IMR-90 (cell line): ENCODE measurements at regions not wholly inside any gene's neighbourhood (a gene's known extent, or its start where the extent isn't known, plus 50 kb on each side); places are given as distances from the start of the nearest gene placed in this dataset. TPM values are rescaled to one million over a fixed set of nuclear protein-coding genes. Genes with fewer than 3 reads are reported as not detected.

Source experiments
- ATAC-seq: fragments of 200-7000 bp; cut with Tn5 transposase; 2 replicates; pipeline ENCODE4 v1.9.1; 2020; ENCODE audit warnings: low read depth, mild to moderate bottlenecking, moderate library complexity
- BruUV-seq: library from RNA; stranded (reverse); fragments of 400-500 nt; replicated peaks from 2 replicates; lab custom pipeline; 2021; lab: Mats Ljungman, UMichigan
- CTCF ChIA-PET: fragments of 300-600 bp; formaldehyde crosslinking; extraction: SDS; loops from one replicate; lab custom pipeline; 2021; ENCODE audit warnings: antibody characterized with exemption; lab: Yijun Ruan, JAX
- POLR2A ChIA-PET: fragments of 300-600 bp; sonication (Branson Sonifier 250); formaldehyde crosslinking; loops from one replicate; lab custom pipeline; 2022; ENCODE audit warnings: antibody characterized with exemption; ENCODE audit not compliant: unreplicated experiment; lab: Charles Lee
- DNase-seq: peaks from one replicate; pipeline ENCODE4 v3.0.0; 2013
- H2AFZ ChIP-seq: replicated peaks from 2 replicates; pipeline ENCODE3; 2013; ENCODE audit warnings: low read length, mild to moderate bottlenecking; ENCODE audit not compliant: poor library complexity
- H2AK5ac ChIP-seq: 2 replicates; pipeline ENCODE4 v1.6.1; 2013; ENCODE audit warnings: low read depth, low read length, inconsistent platforms
- H2AK9ac ChIP-seq: replicated peaks from 2 replicates; pipeline ENCODE3; 2013; ENCODE audit warnings: mild to moderate bottlenecking, low read depth, low read length, moderate library complexity; ENCODE audit not compliant: poor library complexity
- H2BK120ac ChIP-seq: 2 replicates; pipeline ENCODE4 v1.6.1; 2013; ENCODE audit warnings: low read depth, low read length, inconsistent platforms
- H2BK15ac ChIP-seq: 3 replicates; pipeline ENCODE4 v1.6.1; 2013; ENCODE audit warnings: low read depth, low read length, inconsistent platforms
- H2BK20ac ChIP-seq: 2 replicates; pipeline ENCODE4 v1.6.1; 2013; ENCODE audit warnings: low read depth, mild to moderate bottlenecking, inconsistent platforms, low read length, moderate library complexity
- H2BK5ac ChIP-seq: 2 replicates; pipeline ENCODE4 v1.6.1; 2013; ENCODE audit warnings: mild to moderate bottlenecking, low read depth, low read length, inconsistent platforms; ENCODE audit not compliant: poor library complexity, severe bottlenecking
- H3K14ac ChIP-seq: replicated peaks from 2 replicates; pipeline ENCODE4 v1.6.1; 2013; ENCODE audit warnings: low read depth, low read length, inconsistent platforms
- H3K18ac ChIP-seq: 2 replicates; pipeline ENCODE4 v1.6.1; 2013; ENCODE audit warnings: low read depth, low read length, control low read depth
- H3K23ac ChIP-seq: 2 replicates; pipeline ENCODE4 v1.6.1; 2013; ENCODE audit warnings: low read depth, low read length, inconsistent platforms
- H3K27ac ChIP-seq: 2 replicates; pipeline ENCODE4 v1.5.1; 2013; ENCODE audit warnings: mild to moderate bottlenecking, control low read depth, low read length; ENCODE audit not compliant: insufficient read depth
- H3K27me3 ChIP-seq: 2 replicates; pipeline ENCODE4 v1.6.1; 2013; ENCODE audit warnings: low read length; ENCODE audit not compliant: control insufficient read depth, insufficient read depth
- H3K36me3 ChIP-seq: 2 replicates; pipeline ENCODE4 v1.6.1; 2013; ENCODE audit warnings: low read length, mixed read lengths; ENCODE audit not compliant: control insufficient read depth, insufficient read depth
- H3K4ac ChIP-seq: 2 replicates; pipeline ENCODE4 v1.6.1; 2013; ENCODE audit warnings: low read depth, low read length, inconsistent platforms
- H3K4me1 ChIP-seq: 2 replicates; pipeline ENCODE4 v1.6.1; 2013; ENCODE audit warnings: low read length, mixed read lengths; ENCODE audit not compliant: control insufficient read depth, insufficient read depth
- H3K4me2 ChIP-seq: 2 replicates; pipeline ENCODE4 v1.6.1; 2013; ENCODE audit warnings: low read depth, mild to moderate bottlenecking, control low read depth, low read length, moderate library complexity
- H3K4me3 ChIP-seq: 2 replicates; pipeline ENCODE4 v1.5.1; 2013; ENCODE audit warnings: low read depth, mild to moderate bottlenecking, control low read depth, low read length, moderate library complexity; ENCODE audit not compliant: insufficient read depth
- H3K56ac ChIP-seq: 2 replicates; pipeline ENCODE4 v1.6.1; 2013; ENCODE audit warnings: low read length, inconsistent platforms; ENCODE audit not compliant: insufficient read depth; ENCODE audit errors: extremely low read depth
- H3K79me1 ChIP-seq, 2 experiments: 2 replicates each; pipeline ENCODE4 v1.6.1; 2013; ENCODE audit warnings: low read length in 2 of 2, inconsistent platforms in 1 of 2, low read depth in 1 of 2
- H3K9ac ChIP-seq: 2 replicates; pipeline ENCODE4 v1.6.1; 2013; ENCODE audit warnings: low read depth, low read length, control low read depth
- H3K9me1 ChIP-seq: 2 replicates; pipeline ENCODE4 v1.6.1; 2013; ENCODE audit warnings: low read length, inconsistent platforms; ENCODE audit not compliant: insufficient read depth
- H3K9me3 ChIP-seq: 2 replicates; pipeline ENCODE4 v1.6.1; 2013; ENCODE audit warnings: low read length; ENCODE audit not compliant: control insufficient read depth, insufficient read depth
- H4K20me1 ChIP-seq: 2 replicates; pipeline ENCODE4 v1.6.1; 2013; ENCODE audit warnings: low read length, inconsistent platforms; ENCODE audit not compliant: insufficient read depth
- H4K5ac ChIP-seq: 2 replicates; pipeline ENCODE4 v1.6.1; 2013; ENCODE audit warnings: mild to moderate bottlenecking, low read depth, low read length, control low read depth
- H4K8ac ChIP-seq, 2 experiments: 2 replicates each; pipeline ENCODE4 v1.6.1; 2013; ENCODE audit warnings: low read depth in 2 of 2, low read length in 2 of 2, control low read depth in 1 of 2, inconsistent platforms in 1 of 2
- H4K91ac ChIP-seq: 2 replicates; pipeline ENCODE4 v1.6.1; 2013; ENCODE audit warnings: low read depth, low read length, inconsistent platforms; ENCODE audit not compliant: insufficient read depth
- CEBPB ChIP-seq: IDR thresholded peaks from 2 replicates; pipeline ENCODE4 v1.6.1; 2012; ENCODE audit warnings: low read depth, low read length, improper control_type of control experiment
- CHD1 ChIP-seq: IDR thresholded peaks from 2 replicates; pipeline ENCODE4 v1.6.1; 2012; ENCODE audit warnings: low read depth, low read length, improper control_type of control experiment
- FOS ChIP-seq: fragments of 150-350 bp; IDR thresholded peaks from 2 replicates; pipeline ENCODE4 v1.6.1; 2016; ENCODE audit warnings: low read depth, low read length
- WGBS, 2 experiments: methylation state at CpG; one replicate each; pipeline versions ENCODE4 v1.1.5 to v1.1.7; 2013; ENCODE audit warnings: missing lambda C conversion rate in 2 of 2; ENCODE audit not compliant: insufficient read length in 1 of 2; ENCODE audit errors: extremely low coverage in 2 of 2; 5-methylcytosine and 5-hydroxymethylcytosine counted together
- dilution Hi-C: fragments of 300-500 bp; cut with HindIII; formaldehyde crosslinking; loops from one replicate; pipeline ENCODE4 v1.14.3; 2018; ENCODE audit warnings: low sequenced_read_pairs; ENCODE audit not compliant: unreplicated experiment
- in situ Hi-C: fragments of 300-500 bp; cut with MboI; formaldehyde crosslinking; loops from 3 replicates; pipeline ENCODE4 v1.14.3; 2019; ENCODE audit warnings: low sequenced_read_pairs, inconsistent platforms, mixed read lengths
- intact Hi-C: fragments of 100-400 bp; cut with micrococcal nuclease; formaldehyde crosslinking; loops from 2 replicates; pipeline ENCODE4 v1.10.0; 2022
- microRNA-seq, 2 experiments: library from miRNA; stranded (forward) in 1 of 2; unstranded in 1 of 2; fragments of 10-50 nt in 1 of 2; fragments of <30 nt in 1 of 2; gene quantifications in 1 of 2; microRNA quantifications in 1 of 2; one replicate each; pipeline versions ENCODE3 to v1.1.0; 2013 to 2020; ENCODE audit not compliant: insufficient read depth in 1 of 2, insufficient read length in 1 of 2, unreplicated experiment in 1 of 2
- small RNA-seq, 5 experiments: library from RNA; depleted of rRNA; stranded (forward); fragments of <200 nt; gene quantifications; one replicate each; pipeline ENCODE3, GENCODE V24; 2012

DNA sequence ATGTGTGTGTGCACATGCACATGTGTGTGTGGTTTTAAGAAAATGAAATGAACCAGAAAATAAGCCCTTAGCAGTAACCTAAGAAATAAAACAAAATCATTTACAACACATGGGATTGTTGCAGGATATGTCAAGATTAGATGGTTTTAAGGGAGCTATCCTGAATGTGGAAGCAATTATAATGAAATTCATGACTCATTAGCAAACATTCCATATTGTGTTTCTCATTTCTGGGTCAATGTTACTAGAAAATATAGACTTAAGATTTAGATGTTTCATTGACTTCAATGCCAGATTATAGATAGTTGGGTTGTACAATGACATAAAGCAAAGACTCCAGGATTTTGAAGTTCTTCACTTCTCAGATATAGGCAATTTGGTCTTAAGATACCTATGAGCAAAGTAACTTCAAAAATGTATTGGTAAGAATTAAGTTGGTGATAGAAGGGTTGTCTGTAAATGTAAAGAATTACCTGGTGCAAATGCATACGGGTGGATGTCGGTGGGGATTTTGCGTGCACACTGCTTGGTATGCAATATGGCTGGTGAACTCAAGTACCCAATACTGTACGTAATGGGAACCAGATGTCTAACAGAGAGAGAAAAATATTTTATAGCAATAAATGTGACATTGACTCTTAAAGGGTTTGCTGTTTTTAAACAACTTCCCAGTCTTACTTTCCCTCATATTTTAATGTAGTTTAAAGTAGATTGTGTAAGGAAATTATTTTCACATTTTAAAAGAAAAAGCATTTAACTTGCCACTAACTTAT lies 53.9 kb upstream of the NR2F2 start:
- Histone ChIP-seq H2AK5ac (peak overlapping the region; percentile 92; the same call in 1 of the 2 replicates), H3K4me1 (peaks cover 14% of the 10 kb centered on the region), H3K36me3 (peaks cover 5% of the 10 kb centered on the region; the same call in 1 of the 2 replicates), H3K9ac (no peak overlapping the region), H4K91ac (no peak overlapping the region; the same call in 1 of the 2 replicates), H4K20me1 (no peaks in the 10 kb centered on the region), H3K9me1 (no peaks in the 10 kb centered on the region), H2BK5ac (peak overlapping the region; percentile 75), H4K8ac (no peak overlapping the region; a peak in 1 of 4 replicates), H2BK15ac (no peak overlapping the region), H2BK120ac (peak overlapping the region; percentile 50; the same call in 1 of the 2 replicates), H3K79me1 (peaks cover 5 to 16% of the 10 kb centered on the region in 2 experiments; a peak in 3 of 4 replicates), H3K18ac (no peak overlapping the region; the same call in 1 of the 2 replicates), H3K4me2 (no peak overlapping the region; the same call in 1 of the 2 replicates), H2BK20ac (peak overlapping the region; percentile 86; the same call in 1 of the 2 replicates), H3K4me3 (no peak overlapping the region), H3K23ac (no peak overlapping the region), H3K9me3 (no peaks in the 10 kb centered on the region), H3K27me3 (no peaks in the 10 kb centered on the region), H3K56ac (no peak overlapping the region), H2AFZ (no peak overlapping the region), H3K14ac (peak overlapping the region; percentile 71), H3K27ac (peak overlapping the region; percentile 35; the same call in 1 of the 2 replicates), H3K4ac (peak overlapping the region; percentile 22; the same call in 1 of the 2 replicates), H2AK9ac (no peak overlapping the region), H4K5ac (no peak overlapping the region)
- peak; percentile 29; the same call in 1 of the 2 replicates for TF ChIP-seq CEBPB
- TF ChIP-seq FOS, result peak; percentile 57; the same call in 1 of the 2 replicates
- no peak for TF ChIP-seq CHD1
- in situ Hi-C loops, result no loop called here
- ATAC-seq (peak; percentile 42), DNase-seq (peak; percentile 85)
- no TSS peak for BruUV-seq
- WGBS, 2 experiments, result no CpG with 5 or more reads among the region's 4 CpGs
- dilution Hi-C loops, result no loop called here
- CTCF ChIA-PET, result interaction anchor here (1.0 kb wide), 1 partner anchor 8 kb away, joined by 4 read pairs; no protein-coding TSS in a partner anchor
- POLR2A ChIA-PET, result no interaction called here
- intact Hi-C loops, result no loop called here

Small RNA genes in the stretch of these regions (microRNA-seq; reads per million reads assigned to microRNA genes)
- gene AC012409.4 (ENCODE audit: insufficient read depth, insufficient read length), result not detected
- not detected for gene RNU2-3P (ENCODE audit: insufficient read depth, insufficient read length)

Small RNA genes in the stretch of these regions (small RNA-seq; reads per million reads assigned to genes)
- gene AC012409.4, result 0 reads per million in 5 experiments
- gene RNU2-3P, result 1.3 to 38.6 (median 9.3) reads per million in 5 experiments
